ENCODE measurements at regions not wholly inside any gene's neighbourhood (a gene's known extent, or its start where the extent isn't known, plus 50 kb on each side); places are given as distances from the start of the nearest gene placed in this dataset.

DNA sequence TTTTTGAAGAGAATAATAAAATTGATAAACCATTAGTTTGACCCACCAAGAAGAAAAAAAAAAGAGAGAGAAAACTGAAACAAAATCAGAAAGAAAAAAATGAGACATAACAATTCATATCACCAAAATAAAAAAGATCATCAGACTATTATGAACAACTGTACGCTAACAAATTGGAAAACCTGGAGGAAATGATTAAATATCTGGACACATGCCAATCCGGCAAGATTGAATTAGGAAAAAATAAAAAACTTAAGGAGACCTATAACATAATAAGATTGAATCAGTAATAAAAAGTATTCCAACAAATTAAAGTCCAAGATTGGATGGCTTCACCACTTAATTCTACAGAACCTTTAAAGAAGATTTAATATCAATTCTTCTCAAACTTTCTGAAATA is 136.7 kb downstream of the CASP12 start:
- no peaks in the 10 kb centered on the region for H3K4me1 Mint-ChIP-seq (ENCODE audit: unreplicated experiment)
- TF ChIP-seq, protein P1, sequence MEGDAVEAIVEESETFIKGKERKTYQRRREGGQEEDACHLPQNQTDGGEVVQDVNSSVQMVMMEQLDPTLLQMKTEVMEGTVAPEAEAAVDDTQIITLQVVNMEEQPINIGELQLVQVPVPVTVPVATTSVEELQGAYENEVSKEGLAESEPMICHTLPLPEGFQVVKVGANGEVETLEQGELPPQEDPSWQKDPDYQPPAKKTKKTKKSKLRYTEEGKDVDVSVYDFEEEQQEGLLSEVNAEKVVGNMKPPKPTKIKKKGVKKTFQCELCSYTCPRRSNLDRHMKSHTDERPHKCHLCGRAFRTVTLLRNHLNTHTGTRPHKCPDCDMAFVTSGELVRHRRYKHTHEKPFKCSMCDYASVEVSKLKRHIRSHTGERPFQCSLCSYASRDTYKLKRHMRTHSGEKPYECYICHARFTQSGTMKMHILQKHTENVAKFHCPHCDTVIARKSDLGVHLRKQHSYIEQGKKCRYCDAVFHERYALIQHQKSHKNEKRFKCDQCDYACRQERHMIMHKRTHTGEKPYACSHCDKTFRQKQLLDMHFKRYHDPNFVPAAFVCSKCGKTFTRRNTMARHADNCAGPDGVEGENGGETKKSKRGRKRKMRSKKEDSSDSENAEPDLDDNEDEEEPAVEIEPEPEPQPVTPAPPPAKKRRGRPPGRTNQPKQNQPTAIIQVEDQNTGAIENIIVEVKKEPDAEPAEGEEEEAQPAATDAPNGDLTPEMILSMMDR (IDR thresholded peaks at IDR 0.05; ENCODE audit: unreplicated experiment), result no peak
- H3K9me3 Mint-ChIP-seq (ENCODE audit: unreplicated experiment), result no peaks in the 10 kb centered on the region
- H3K4me3 Mint-ChIP-seq (ENCODE audit: unreplicated experiment), result no peak overlapping the region
- H3K27ac Mint-ChIP-seq (ENCODE audit: unreplicated experiment), result no peak overlapping the region
- DNase-seq (ENCODE audit: low spot score), result no peak
- no peaks in the 10 kb centered on the region for H3K36me3 Mint-ChIP-seq (ENCODE audit: low read depth, unreplicated experiment)
- peaks cover 5% of the 10 kb centered on the region for H3K27me3 Mint-ChIP-seq (ENCODE audit: unreplicated experiment)

DNA sequence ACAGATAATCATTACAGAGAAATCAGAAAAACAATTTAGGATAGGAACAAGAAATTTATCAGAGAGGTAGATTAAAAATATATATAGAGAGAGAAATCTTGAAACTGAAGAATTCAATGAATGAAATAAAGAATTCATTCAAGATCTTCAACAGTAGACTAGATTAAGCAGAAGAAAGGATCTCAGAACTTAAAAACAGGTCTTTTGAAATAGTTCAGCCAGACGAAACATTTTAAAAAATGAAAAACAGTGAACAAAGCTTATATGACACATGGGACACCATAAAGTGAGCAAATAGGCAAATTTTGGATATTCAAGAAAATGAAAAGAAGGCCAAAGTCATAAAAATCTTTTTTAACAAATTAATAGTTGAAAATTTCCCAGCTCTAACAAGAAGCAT is 138.8 kb downstream of the CASP12 start:
- Mint-ChIP-seq H3K36me3 (ENCODE audit: low read depth, unreplicated experiment) (no peaks in the 10 kb centered on the region), H3K4me1 (ENCODE audit: unreplicated experiment) (no peaks in the 10 kb centered on the region), H3K27me3 (ENCODE audit: unreplicated experiment) (peaks cover 5% of the 10 kb centered on the region), H3K9me3 (ENCODE audit: unreplicated experiment) (no peaks in the 10 kb centered on the region), H3K27ac (ENCODE audit: unreplicated experiment) (no peak overlapping the region), H3K4me3 (ENCODE audit: unreplicated experiment) (no peak overlapping the region)
- TF ChIP-seq, protein P1 (IDR thresholded peaks at IDR 0.05; ENCODE audit: unreplicated experiment), result no peak
- no peak for DNase-seq (ENCODE audit: low spot score)

DNA sequence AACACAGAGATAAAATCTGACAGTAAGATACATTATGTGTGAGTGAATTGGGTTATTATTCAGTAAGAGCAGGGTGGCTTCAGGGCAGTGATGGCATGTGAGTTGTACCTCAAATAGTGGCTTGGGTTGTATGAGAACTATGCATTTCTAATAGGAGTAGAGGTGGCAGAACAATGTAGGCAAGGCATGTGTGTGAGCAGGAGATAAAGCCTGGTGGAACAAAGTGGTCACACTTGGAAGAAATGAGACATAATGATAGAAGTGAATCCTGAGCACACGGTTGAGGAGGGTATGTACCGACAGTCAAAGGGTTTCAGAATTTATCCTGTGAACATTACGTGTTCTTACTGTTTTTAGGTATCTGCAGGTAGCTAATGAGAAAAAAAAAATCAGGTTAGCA is 159.3 kb downstream of the CASP12 start:
- TF ChIP-seq, protein P1 (IDR thresholded peaks at IDR 0.05; ENCODE audit: unreplicated experiment), result no peak
- DNase-seq (ENCODE audit: low spot score), result no peak
- Mint-ChIP-seq H3K4me1 (ENCODE audit: unreplicated experiment) (peaks cover 14% of the 10 kb centered on the region), H3K9me3 (ENCODE audit: unreplicated experiment) (no peaks in the 10 kb centered on the region), H3K27ac (ENCODE audit: unreplicated experiment) (no peak overlapping the region), H3K4me3 (ENCODE audit: unreplicated experiment) (no peak overlapping the region), H3K27me3 (ENCODE audit: unreplicated experiment) (no peaks in the 10 kb centered on the region), H3K36me3 (ENCODE audit: low read depth, unreplicated experiment) (no peaks in the 10 kb centered on the region)

DNA sequence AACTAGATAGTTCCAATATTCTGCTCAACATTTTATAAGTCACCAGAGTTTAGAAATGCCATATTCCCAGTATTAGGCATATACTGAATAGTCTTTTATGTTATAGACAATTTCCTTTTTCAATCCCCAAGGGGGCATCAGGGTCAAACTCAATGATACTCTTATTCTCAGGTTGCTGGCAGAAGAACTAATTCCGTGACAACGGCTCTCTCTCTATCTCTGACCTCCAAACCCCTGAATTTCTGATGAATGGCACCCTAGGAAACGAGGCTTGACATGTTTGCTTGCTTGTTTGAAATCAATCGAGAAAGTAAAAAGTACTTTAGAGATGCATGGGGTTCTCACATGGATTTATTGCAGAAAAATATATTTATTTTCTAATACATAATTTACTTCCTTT is 160.1 kb downstream of the CASP12 start:
- Mint-ChIP-seq H3K4me1 (ENCODE audit: unreplicated experiment) (peaks cover 14% of the 10 kb centered on the region), H3K36me3 (ENCODE audit: low read depth, unreplicated experiment) (no peaks in the 10 kb centered on the region), H3K27ac (ENCODE audit: unreplicated experiment) (no peak overlapping the region), H3K9me3 (ENCODE audit: unreplicated experiment) (no peaks in the 10 kb centered on the region), H3K4me3 (ENCODE audit: unreplicated experiment) (no peak overlapping the region), H3K27me3 (ENCODE audit: unreplicated experiment) (no peaks in the 10 kb centered on the region)
- DNase-seq (ENCODE audit: low spot score), result no peak
- TF ChIP-seq, protein P1 (IDR thresholded peaks at IDR 0.05; ENCODE audit: unreplicated experiment), result no peak

DNA sequence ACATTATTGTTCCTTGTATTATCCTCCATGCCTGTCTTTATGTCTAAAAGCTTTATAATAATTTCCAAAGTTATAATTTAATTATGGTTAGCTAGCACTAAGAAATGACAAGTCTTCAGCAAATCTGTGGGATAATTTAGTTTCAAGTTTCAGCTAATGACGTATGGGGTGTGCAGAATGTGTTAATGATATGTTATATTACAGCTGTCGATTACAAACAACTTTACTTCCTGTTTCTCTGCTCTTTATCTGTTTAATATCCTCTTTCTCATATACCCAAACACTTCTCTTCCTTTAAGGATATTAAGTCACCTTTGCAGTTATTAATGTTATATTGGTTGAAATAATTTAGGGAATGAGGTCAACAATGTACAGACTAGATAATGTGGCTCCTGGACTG is 161.8 kb downstream of the CASP12 start:
- no peaks in the 10 kb centered on the region for H3K36me3 Mint-ChIP-seq (ENCODE audit: low read depth, unreplicated experiment)
- H3K4me3 Mint-ChIP-seq (ENCODE audit: unreplicated experiment), result no peak overlapping the region
- TF ChIP-seq, protein P1 (IDR thresholded peaks at IDR 0.05; ENCODE audit: unreplicated experiment), result no peak
- H3K27me3 Mint-ChIP-seq (ENCODE audit: unreplicated experiment), result no peaks in the 10 kb centered on the region
- no peaks in the 10 kb centered on the region for H3K9me3 Mint-ChIP-seq (ENCODE audit: unreplicated experiment)
- peaks cover 14% of the 10 kb centered on the region for H3K4me1 Mint-ChIP-seq (ENCODE audit: unreplicated experiment)
- H3K27ac Mint-ChIP-seq (ENCODE audit: unreplicated experiment), result peak overlapping the region; percentile 92
- no peak for DNase-seq (ENCODE audit: low spot score)
